HG03460 (cell line): ENCODE measurements at regions not wholly inside any gene's neighbourhood (a gene's known extent, or its start where the extent isn't known, plus 50 kb on each side); places are given as distances from the start of the nearest gene placed in this dataset.
"Not testable (repeated sequence)": the region's sequence is repeated elsewhere in the genome, so short reads cannot be mapped to it uniquely, and the experiment has no call there.

Experiments used
- ATAC-seq: cut with Tn5 transposase; IDR thresholded peaks from one replicate; pipeline ENCODE4 v1.9.1; 2021; ENCODE audit not compliant: unreplicated experiment

DNA sequence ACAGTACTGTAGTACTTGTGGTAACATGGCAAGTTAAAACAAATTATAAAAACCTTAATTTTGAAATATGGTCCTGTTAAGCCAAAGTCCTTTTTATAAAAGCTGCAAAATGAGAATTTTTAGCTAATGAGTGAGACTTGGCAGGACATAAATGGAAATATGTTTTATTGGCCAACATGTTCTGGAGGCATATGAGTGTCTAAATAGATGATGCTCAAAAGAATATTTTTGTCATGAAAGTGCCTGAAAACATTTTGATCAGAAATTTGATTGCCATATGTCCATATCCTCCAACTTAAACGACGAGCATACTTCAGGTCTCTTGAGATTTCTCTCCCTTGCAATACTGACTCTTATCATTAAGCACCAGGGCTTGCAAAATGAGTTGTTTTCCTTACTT, 972.6 kb downstream of the TMTC2 start:
- no peak for ATAC-seq

DNA sequence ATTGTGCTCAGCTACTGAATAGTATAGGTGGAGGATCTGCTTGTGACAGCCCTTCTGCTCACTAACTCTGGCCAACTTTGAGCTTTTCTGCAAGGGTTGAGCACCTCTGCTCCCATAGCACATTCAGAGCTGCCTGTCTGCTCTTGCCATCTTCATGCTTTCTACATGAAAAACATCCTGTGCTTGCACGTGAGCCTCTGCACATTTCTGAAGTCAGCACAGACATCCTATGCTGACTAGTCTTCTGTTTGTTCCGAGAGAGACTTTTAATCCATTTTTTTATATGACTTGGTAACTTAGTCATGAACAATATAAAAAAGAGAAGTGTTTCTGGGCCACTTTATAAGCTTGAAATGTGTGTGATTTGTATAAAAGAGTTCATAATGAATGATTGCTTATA, 969.3 kb downstream of the TMTC2 start:
- ATAC-seq = no peak

DNA sequence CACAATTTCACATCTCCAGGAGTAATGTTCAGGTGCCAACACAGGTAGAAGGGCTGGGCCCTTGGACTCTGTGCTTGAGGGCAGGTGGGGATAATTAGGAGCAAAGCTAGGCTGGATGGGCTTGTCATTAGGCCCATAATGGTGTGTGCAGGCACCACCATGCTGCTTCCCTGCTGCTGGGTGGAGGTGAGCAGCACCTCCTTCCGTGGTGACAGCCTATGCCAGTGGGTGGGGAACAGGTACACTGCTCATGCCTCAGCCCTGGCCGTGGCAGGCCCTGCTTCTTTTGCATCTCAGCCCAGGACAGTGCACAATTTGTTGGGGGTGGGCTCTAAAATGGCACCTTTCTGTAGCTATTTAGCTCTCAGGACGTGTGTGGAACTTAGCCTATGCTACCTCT, 955.5 kb downstream of the TMTC2 start:
- no peak for ATAC-seq

DNA sequence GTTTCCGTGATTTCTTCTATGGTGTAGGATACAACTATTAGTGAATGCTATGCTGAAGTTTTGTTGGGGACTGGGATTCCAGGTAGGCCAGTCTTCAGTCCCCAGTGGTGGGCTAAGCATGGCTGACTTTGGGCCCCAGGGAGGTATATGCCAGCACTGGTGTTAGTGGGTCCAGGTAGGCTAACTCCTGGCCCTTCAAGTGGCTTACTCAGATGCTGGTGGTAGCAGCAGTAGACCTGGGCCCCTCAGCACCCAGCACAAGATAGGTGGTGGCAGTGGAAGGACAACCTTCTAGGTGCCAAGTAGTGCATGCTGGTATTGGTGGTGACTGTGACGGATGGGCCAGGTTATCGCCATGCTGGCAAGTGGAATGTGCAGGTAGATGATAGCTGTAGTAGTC, 955.1 kb downstream of the TMTC2 start:
- no peak for ATAC-seq

DNA sequence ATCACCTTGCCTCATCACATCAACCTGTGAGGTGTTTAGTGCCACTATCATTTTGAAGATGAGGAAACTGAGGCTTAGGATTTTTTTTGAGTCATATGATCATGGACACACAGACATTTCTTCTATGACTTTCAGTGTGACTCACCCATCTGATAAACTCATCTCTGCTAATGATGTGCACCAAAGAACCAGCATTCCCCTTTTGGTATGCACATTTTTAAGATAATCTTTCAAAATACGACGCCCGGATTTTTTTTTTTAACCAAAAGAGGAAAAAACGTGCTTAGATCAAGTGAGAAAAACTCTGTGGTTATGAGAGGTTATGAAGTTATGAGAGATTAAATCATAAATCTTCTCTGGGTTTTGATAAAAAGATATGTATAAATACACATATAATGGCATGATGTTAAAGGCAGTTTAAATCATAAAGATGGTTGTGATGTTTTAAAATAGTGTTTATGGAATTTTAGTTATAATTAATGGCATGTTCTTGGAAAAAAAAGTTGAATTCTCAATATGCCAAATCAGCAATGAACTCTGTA, 948.1 kb downstream of the TMTC2 start:
- no peak for ATAC-seq

DNA sequence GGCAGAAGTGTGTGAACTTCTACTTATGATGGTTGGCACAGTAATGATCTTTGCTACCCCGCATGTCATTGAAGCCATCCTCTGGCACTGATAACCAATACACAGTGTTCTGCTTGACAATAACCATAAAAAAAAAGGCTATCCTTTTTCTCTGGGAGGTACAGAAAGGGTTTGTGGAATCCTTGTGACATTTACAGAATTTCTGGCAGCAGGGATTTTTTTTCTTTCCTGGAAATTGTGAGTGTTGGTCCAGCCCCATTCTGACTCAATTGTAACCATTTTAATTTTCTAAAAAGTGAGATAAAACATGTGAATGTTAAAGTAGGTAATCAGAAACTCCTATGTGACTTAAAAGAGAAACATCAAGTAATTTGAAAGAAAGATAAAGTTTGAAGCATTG, 943.8 kb downstream of the TMTC2 start:
- no peak for ATAC-seq

DNA sequence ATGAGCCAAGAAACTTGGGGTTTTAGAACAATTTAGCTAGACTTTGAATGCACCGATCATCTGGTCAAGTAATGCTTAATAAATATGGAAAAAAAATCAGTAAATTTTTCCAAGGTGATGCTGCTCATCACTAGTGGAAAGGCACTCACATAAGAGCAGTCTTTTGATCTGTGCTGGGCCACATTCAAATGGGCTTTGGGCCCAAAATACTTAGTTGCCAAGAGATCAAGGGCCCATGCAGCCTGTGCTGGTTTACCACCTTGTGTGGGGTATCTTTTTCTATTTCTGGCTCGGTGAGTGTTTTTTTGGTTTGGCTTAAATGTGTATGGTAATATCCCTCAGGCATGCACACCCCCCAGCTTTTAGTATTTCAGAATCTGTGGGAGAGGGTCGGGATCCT, 943.2 kb downstream of the TMTC2 start:
- ATAC-seq = no peak

DNA sequence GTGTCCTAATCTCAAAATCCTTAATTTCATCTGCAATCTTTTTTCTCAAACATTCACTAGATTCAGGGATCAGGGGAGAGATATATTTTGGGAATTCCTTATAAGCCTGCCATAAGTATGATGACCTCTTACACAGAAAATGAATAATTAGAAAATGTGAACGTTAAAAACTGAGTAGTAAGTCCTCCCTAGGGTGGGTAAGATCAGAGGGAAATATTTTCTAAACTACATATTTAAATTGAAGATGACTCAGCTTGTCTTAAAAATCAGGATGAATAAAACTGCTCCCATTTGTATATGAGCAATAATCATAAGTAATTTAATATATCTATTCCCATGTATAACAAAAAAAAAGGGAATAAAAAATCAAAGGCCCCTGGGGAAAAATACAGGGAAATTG, 935.5 kb downstream of the TMTC2 start:
- no peak for ATAC-seq

DNA sequence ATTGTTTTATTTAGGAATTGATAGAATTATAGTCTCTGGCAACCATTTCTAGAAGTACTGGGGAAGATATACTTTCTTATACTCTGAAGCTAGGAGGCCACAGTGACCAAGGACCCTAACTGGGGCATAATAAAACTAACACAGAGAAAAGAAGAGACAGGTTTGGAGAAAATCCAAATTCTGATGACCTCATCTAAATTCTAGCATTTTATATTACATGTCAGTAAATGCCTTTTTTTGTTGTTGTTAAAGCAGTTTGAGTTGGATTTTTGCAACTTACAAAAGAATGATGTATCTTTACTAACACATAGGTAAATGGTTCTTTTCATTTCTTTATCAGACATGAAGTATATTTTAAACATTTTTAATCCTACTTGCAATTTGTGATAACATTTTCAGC, 933.3 kb downstream of the TMTC2 start:
- ATAC-seq = no peak

DNA sequence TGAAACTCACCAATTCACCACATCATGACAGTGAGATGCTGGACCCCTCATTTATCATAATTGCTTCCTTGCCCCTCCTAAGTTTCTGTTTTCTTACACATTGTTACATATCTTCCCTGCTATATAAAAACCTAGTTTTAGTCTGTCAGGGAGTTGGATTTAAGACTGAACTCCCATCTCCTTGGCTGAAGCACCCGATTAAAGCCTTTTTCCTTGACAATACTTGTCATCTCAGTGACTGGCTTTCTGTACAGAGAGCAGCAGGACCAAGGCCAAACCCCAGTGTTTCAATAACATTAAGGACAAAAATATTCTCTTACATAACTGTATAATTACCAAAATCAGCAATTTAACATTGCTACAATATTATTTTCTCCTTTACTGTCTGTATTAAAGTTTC, 928.4 kb downstream of the TMTC2 start:
- ATAC-seq = no peak

DNA sequence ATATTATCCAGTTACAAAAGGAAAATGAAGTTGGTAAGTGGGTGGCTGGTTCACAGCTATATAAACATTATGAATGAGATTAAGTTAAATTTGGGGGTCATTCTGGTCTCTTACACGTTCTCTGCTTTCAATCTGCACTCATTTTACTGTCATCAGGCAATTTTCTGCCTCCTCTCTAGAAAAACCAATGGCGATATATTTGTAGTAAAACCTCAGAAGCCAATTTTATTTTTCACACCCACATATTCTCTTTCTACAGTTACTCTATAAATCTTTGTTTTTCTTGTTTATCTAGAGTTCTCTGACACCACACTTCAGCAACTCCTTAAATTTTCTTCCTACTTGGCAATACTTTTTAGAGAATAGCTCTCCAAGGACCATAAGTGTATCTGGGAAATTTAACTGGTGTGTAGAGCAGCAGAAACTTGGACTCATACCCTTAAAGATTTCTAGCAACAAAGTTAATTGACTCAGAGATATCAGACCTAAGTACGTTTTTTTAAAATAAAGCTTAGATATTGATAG, 926.9 kb downstream of the TMTC2 start:
- no peak for ATAC-seq

DNA sequence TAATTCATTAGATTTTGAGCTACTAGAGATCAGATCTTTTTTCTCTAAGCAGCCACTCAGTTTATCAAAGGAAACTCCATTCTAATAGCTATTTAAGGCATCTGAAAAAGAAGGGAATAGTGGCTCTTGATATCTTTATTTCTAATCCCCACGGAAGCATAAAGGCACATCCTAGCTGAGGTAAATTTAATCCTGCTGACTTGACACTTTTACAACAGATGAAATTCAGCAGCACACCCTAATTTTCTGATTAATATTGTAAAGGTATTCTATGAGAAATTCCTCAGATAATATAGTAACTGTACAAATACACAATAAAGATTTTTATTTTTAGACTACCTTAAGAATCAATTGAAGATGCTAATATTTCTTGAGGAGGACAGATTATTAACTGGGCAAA, 916.4 kb downstream of the TMTC2 start:
- ATAC-seq = no peak

DNA sequence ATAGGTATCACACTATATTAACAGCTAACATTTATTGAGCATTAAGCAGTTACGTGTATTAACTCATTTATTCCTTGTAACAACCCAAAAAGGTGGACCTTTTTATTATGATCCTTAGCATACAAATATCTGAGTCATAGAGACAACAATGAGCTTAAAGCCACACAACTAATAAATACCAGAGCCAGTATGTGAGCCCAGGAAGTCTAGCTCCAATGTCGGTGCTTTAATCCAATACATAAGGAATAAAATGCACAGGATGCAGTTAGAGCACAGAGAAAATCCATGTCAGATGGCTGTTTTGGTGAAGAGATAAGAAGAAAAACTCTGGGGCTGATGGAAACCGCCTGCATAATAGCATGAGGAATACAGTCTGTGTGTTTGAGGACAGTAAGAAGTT, 888.6 kb downstream of the TMTC2 start:
- ATAC-seq = no peak

DNA sequence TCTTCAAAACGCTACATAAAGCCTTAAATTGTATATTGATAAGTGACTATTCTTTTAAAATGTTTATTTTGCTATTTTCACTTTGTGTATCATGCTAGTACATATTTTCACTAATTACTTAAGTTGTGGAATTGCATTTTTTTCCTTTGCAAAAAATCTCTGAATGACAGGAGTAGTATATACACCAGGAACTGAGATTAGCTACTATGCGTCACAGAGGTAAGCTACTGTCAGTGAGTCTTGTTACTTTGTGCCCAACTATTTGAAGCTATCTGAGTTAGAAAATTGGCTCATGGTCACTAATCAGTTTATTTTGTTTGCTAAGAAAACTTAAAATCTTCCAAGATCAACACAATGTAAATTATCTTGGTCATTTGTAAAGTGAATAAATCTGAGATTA, 887.4 kb downstream of the TMTC2 start:
- no peak for ATAC-seq

DNA sequence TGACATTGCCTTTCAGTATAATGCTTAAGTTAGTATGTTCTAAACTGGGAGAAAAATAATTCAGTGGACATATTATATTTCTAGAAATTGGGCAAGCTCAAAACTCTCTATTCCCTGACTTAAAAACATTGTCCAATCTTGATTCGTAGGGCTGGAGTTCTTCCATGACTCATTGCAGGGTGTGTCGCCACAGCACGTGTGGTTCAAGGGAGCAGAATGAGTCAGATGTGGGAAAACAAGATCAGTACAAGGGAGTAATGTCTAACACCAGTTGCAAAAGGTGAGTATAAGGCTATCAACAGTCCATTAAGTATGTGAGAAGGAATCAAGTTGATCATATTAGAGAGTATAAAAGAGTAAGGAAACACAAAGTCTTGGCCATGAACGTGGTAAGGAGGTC, 887.0 kb downstream of the TMTC2 start:
- no peak for ATAC-seq

DNA sequence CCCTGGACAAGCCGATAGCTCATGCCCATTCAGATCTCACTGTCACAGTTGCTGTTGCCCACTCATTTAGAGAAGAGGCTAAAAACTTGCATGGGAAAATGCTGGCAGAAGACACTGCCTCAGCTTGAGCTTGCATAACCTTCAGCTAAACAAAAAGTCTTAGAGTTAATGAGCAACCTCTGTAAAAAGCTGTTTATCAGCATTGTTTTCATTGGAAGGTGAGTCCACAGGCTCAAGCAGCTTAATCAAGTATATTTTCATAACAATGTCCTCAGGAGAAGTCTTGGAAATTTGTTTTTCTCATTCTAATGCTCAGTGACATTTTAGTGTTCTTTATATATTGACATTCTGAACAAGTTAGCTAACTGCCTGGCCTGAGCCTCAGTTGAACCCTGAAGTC, 872.9 kb downstream of the TMTC2 start:
- no peak for ATAC-seq

DNA sequence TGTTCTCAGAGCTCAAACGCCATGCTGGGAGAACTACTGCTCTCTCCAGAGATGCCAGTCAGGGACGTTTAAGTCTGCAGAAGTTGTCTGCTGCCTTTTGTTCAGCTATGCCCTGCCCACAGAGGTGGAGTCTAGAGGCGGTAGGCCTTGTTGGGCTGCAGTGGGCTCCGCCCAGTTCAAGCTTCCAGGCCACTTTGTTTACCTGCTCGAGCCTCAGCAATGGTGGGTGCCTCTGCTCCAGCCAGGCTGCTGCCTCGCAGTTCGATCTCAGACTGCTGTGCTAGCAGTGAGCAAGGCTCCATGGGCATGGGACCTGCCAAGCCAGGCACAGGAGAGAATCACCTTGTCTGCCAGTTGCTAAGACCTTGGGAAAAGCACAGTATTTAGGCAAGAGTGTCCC, 869.3 kb downstream of the TMTC2 start:
- ATAC-seq = not testable (repeated sequence)

DNA sequence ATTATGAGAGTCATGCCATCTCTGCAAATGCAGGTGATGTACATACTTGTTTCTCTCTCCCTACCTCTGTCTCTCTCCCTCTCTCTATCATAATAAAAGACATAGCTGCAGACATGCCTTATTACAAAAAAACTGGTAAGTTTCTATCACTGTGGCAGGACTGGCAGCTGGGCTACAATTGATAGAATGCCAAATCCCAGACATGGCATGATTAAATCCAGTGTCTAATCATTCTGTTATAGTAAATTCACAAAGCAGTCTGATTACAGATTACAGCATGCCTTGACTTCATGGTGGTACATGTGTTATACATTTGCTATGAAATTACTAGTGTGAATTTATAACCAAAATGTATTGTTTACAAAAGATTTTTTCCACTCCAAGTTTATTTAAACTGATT, 854.7 kb downstream of the TMTC2 start:
- ATAC-seq = no peak

DNA sequence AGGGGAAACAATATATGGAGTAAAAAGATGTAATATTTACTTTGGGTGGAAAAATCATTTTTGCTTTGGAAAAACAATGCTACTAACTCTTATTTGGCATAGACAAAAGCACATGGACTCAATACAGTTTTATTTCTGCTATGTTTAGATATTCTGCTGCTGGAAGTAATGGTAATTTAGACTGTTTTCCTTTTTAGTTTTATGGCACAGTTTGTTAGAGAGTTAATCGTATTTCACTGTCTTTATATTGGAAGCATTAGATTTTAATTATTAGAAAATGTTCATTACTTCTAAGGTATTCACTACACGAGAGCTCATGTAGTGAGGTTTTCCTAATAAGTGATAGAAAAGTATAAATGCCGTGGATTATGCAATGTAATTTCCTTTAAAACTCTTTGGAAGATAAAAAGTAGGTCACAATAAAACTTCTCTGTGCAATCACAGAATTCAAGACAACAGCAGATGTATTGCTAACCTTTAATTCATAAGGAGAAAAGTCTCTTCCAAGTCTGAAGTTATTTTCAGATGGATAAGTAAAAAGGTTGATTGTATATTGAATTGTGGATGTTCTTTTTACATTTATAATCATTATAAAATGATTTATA, 851.8 kb downstream of the TMTC2 start:
- no peak for ATAC-seq

DNA sequence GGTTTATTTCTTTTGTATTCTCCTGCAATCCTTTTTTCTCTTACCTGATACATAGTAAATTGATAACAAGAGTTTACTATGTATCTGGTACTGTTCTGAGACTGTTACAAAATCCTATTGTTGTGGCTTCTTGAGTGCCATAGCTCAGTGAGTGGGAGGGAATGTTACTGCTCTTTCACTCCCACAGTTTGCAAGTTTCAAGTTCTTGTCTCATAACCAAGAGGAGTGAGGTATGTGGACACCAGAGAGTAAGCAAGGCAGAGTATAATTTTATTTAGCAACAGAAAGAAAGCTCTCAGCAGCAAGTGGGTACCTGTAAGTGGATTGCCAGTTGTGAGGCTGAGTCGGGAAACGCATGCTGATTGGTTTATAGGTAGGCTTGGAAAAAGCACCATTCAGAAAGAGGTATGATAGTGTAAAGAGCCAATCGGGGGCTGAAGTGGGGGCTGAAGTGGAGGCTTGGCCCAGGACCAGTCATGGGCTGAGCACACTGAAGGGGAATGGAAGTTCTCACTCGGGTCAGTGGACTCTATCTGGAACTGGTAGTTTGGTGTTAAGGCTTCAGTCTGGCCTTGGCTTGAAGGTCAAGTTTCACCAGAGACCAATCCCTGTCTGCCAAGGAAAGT, 850.8 kb downstream of the TMTC2 start:
- no peak for ATAC-seq

DNA sequence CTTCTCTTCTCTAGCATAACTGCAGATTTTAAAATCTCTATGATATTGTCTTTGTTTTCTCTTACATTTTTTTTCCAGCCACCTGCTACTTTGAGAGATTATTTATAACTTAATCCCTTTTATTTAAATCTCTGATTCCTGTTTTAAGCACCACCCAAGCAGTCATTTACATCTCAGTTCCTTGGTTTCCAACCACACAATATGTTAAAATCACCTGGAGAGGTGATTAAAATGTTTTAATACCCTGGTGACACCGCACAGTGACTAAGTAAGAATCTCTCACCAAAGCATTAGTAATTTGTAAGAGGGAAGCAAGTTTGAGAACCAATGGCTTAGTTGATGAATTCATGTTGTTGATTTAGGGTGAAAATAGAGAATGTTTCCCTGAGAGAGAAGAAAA, 849.8 kb downstream of the TMTC2 start:
- ATAC-seq = no peak

DNA sequence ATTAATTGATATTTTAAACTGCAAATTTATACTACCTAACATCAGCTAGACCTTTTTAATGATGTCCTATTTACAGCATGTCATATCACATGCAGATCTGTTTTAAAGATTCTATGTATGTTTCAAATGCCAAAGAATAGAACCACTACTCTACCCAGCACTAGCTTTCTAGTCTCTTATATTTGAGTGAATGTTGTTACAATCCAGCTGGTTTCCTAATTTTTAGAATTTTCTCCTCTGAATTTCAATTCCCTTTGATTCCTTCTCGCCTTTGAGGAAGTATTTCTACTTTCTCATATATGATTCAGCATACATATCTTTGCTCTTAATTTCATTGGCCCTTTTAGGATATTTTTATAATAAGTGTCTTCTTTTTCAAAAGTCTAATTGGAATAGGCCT, 841.9 kb downstream of the TMTC2 start:
- no peak for ATAC-seq

DNA sequence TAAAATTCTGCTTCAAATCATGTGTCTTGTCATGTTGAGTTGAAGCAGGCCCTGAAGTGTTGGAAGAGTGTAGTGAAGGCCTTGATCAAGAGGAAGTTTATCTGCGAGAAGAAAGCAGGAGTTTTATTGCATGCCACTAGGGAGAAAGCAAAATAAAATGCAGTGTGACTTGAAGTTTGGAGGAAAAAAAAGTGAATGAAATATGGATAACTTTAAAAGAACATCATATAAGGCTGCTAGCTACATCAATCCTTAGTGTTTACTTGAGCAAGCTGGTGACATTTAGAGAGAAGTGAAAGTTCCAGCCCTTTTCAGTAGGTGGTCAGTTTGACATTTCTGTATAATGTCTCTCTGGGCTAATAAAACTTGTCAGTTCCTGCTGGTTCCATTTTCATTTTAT, 841.1 kb downstream of the TMTC2 start:
- ATAC-seq = no peak
